Adrenal gland (tissue), 5 donors: ENCODE measurements at regions not wholly inside any gene's neighbourhood (a gene's known extent, or its start where the extent isn't known, plus 50 kb on each side); places are given as distances from the start of the nearest gene placed in this dataset.

Experiments
- CTCF ChIP-seq, 6 experiments: fragments of 450-650 bp in 4 of 6; fragments of 200-600 bp in 2 of 6; sonication (generic) in 1 of 6; IDR thresholded peaks; 1 replicate in 5 of 6; 2 replicates in 1 of 6; pipeline versions ENCODE4 v1.5.1 to v1.8.0; 2016 to 2021; ENCODE audit warnings: antibody characterized with exemption in 6 of 6, mild to moderate bottlenecking in 2 of 6, moderate library complexity in 1 of 6
- POLR2A ChIP-seq, 2 donors: fragments of 450-650 bp; IDR thresholded peaks; one replicate each; pipeline ENCODE4 v1.6.1; 2017; ENCODE audit warnings: antibody characterized with exemption in 2 of 2, mild to moderate bottlenecking in 2 of 2, moderate library complexity in 1 of 2
- donor health status: DM: no; HTN: no; CAD: no.

GRCh38 chr14:95456281-95456680, 60.2 kb downstream of the SYNE3 start:
- TF ChIP-seq CTCF (IDR thresholded peaks at IDR 0.05), result no peak
- TF ChIP-seq POLR2A (IDR thresholded peaks at IDR 0.05), result no peak
